SH-SY5Y (cell line): ENCODE measurements at regions not wholly inside any gene's neighbourhood (a gene's known extent, or its start where the extent isn't known, plus 50 kb on each side); places are given as distances from the start of the nearest gene placed in this dataset.

Experiments used
- GATA2 ChIP-seq: IDR thresholded peaks from 2 replicates; pipeline ENCODE4 v1.6.1; 2011; ENCODE audit warnings: mild to moderate bottlenecking, low read depth, low read length
- GATA3 ChIP-seq: IDR thresholded peaks from 2 replicates; pipeline ENCODE4 v1.6.1; 2011; ENCODE audit warnings: low read depth, mild to moderate bottlenecking, low read length, moderate library complexity

DNA sequence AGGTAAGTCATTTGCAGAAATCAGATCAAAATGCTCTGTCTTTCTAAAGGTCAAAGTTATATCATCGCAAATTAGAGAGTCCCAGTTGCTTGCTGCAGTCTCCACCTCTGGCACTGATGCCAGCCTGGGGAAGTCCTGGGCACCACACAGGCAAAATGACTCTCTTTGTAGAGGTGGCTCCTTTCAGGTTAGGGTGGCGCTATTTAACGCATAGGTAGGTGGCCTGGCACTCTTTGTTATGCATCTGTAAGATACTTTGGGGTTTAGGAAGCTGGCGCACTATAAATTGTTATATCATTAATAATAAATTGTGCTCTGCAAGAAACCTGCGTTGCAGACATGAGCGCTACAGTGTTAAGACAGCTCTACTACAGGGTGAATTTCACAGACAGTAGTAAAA, 268.5 kb downstream of the ICOS start:
- TF ChIP-seq GATA2 (no peak), GATA3 (no peak)
